Activated CD4-positive, alpha-beta T cell treated with anti-CD3 and anti-CD28 coated beads, Interleukin-2, amount 10 ng/mL, durations not matched to agents 7 days and 5 days (primary cell): ENCODE measurements at regions not wholly inside any gene's neighbourhood (a gene's known extent, or its start where the extent isn't known, plus 50 kb on each side); places are given as distances from the start of the nearest gene placed in this dataset.

Source experiments
- CTCF ChIA-PET: fragments of 350-600 bp; sonication (Branson Sonifier 250); formaldehyde crosslinking; loops from one replicate; lab custom pipeline; 2021; ENCODE audit warnings: antibody characterized with exemption; lab: Charles Lee
- POLR2A ChIA-PET: fragments of 350-600 bp; sonication (Branson Sonifier 250); formaldehyde crosslinking; loops from one replicate; lab custom pipeline; 2021; ENCODE audit warnings: antibody characterized with exemption; lab: Charles Lee
- DNase-seq: peaks from one replicate; pipeline ENCODE4 v3.0.0-alpha.2; 2020
- H3K27ac Mint-ChIP-seq: one replicate; pipeline ENCODE4 v1.8.0; 2021; ENCODE audit warnings: mild to moderate bottlenecking, moderate library complexity, mixed read lengths
- H3K27me3 Mint-ChIP-seq: one replicate; pipeline ENCODE4 v1.8.0; 2021; ENCODE audit warnings: mixed read lengths
- H3K36me3 Mint-ChIP-seq: one replicate; pipeline ENCODE4 v1.8.0; 2021; ENCODE audit warnings: low read depth, mixed read lengths
- H3K4me1 Mint-ChIP-seq: one replicate; pipeline ENCODE4 v1.8.0; 2021; ENCODE audit warnings: mixed read lengths
- H3K4me3 Mint-ChIP-seq: one replicate; pipeline ENCODE4 v1.8.0; 2021; ENCODE audit warnings: mild to moderate bottlenecking, moderate library complexity, mixed read lengths
- H3K9me3 Mint-ChIP-seq: one replicate; pipeline ENCODE4 v1.8.0; 2021; ENCODE audit warnings: mixed read lengths

- no peak overlapping the region for H3K27ac Mint-ChIP-seq
- H3K36me3 Mint-ChIP-seq = peaks cover 3% of the 10 kb centered on the region
- ChIA-PET POLR2A (no interaction called here), CTCF (interaction anchor here (1.1 kb wide), 1 partner anchor 8 kb away, joined by 3 read pairs; no protein-coding TSS in a partner anchor)
- peaks cover 8% of the 10 kb centered on the region for H3K27me3 Mint-ChIP-seq
- peaks cover 16% of the 10 kb centered on the region for H3K9me3 Mint-ChIP-seq
- H3K4me3 Mint-ChIP-seq = no peak overlapping the region
- DNase-seq = no peak
- peaks cover 11% of the 10 kb centered on the region for H3K4me1 Mint-ChIP-seq
Measured at GRCh38 chr2:8563814-8564474, 117.9 kb upstream of the ID2 start.

GRCh38 chr2:8564475-8564874 is 117.4 kb upstream of the ID2 start:
- DNase-seq = no peak
- H3K4me1 Mint-ChIP-seq = peaks cover 11% of the 10 kb centered on the region
- peaks cover 5% of the 10 kb centered on the region for H3K27me3 Mint-ChIP-seq
- no peak overlapping the region for H3K27ac Mint-ChIP-seq
- ChIA-PET CTCF (interaction anchor here (1.1 kb wide), 1 partner anchor 8 kb away, joined by 3 read pairs; no protein-coding TSS in a partner anchor), POLR2A (no interaction called here)
- H3K36me3 Mint-ChIP-seq = peaks cover 3% of the 10 kb centered on the region
- H3K9me3 Mint-ChIP-seq = peaks cover 14% of the 10 kb centered on the region
- H3K4me3 Mint-ChIP-seq = no peak overlapping the region

GRCh38 chr2:8565399-8566154 is 116.3 kb upstream of the ID2 start:
- peaks cover 2% of the 10 kb centered on the region for H3K36me3 Mint-ChIP-seq
- no peak overlapping the region for H3K4me3 Mint-ChIP-seq
- CTCF ChIA-PET = interaction anchor here (0.8 kb wide), 1 partner anchor 19 kb away, joined by 3 read pairs; no protein-coding TSS in a partner anchor
- no peak for DNase-seq
- H3K27me3 Mint-ChIP-seq = peaks cover 4% of the 10 kb centered on the region
- POLR2A ChIA-PET = no interaction called here
- H3K27ac Mint-ChIP-seq = no peak overlapping the region
- H3K9me3 Mint-ChIP-seq = peaks cover 10% of the 10 kb centered on the region
- peaks cover 11% of the 10 kb centered on the region for H3K4me1 Mint-ChIP-seq

- Mint-ChIP-seq H3K4me1 (peaks cover 11% of the 10 kb centered on the region), H3K36me3 (no peaks in the 10 kb centered on the region), H3K27me3 (peaks cover 4% of the 10 kb centered on the region), H3K27ac (peak overlapping the region; percentile 33), H3K4me3 (no peak overlapping the region), H3K9me3 (peaks cover 8% of the 10 kb centered on the region)
- DNase-seq = no peak
- ChIA-PET CTCF (no interaction called here), POLR2A (no interaction called here)
Measured at GRCh38 chr2:8566155-8566670, 115.6 kb upstream of the ID2 start.

GRCh38 chr2:8566774-8567468 is 114.9 kb upstream of the ID2 start:
- H3K27ac Mint-ChIP-seq = peak overlapping the region; percentile 33
- DNase-seq = no peak
- no peak overlapping the region for H3K4me3 Mint-ChIP-seq
- ChIA-PET POLR2A (no interaction called here), CTCF (interaction anchor here (1.0 to 1.5 kb wide), 2 partner anchors 20 to 74 kb away, joined by 3 read pairs; no protein-coding TSS in a partner anchor)
- no peaks in the 10 kb centered on the region for H3K36me3 Mint-ChIP-seq
- peaks cover 11% of the 10 kb centered on the region for H3K4me1 Mint-ChIP-seq
- H3K27me3 Mint-ChIP-seq = peaks cover 4% of the 10 kb centered on the region
- peaks cover 8% of the 10 kb centered on the region for H3K9me3 Mint-ChIP-seq

- H3K4me3 Mint-ChIP-seq = no peak overlapping the region
- CTCF ChIA-PET = interaction anchor here (1.0 to 1.5 kb wide), 2 partner anchors 20 to 73 kb away, joined by 3 read pairs; no protein-coding TSS in a partner anchor
Measured at GRCh38 chr2:8567469-8568260, 114.2 kb upstream of the ID2 start.

GRCh38 chr2:8568543-8569302 is 113.1 kb upstream of the ID2 start:
- POLR2A ChIA-PET = interaction anchor here (0.6 kb wide), 1 partner anchor 1229 kb away, joined by 3 read pairs; no protein-coding TSS in a partner anchor
- no peaks in the 10 kb centered on the region for H3K9me3 Mint-ChIP-seq
- no peak overlapping the region for H3K4me3 Mint-ChIP-seq
- DNase-seq = no peak
- CTCF ChIA-PET = interaction anchor here (0.8 kb wide), 1 partner anchor 18 kb away, joined by 3 read pairs; no protein-coding TSS in a partner anchor
- H3K27ac Mint-ChIP-seq = no peak overlapping the region
- H3K27me3 Mint-ChIP-seq = peaks cover 1% of the 10 kb centered on the region
- peaks cover 7% of the 10 kb centered on the region for H3K4me1 Mint-ChIP-seq
- no peaks in the 10 kb centered on the region for H3K36me3 Mint-ChIP-seq

More at GRCh38 chr2:8567469-8568260, 114.2 kb upstream of the ID2 start:
- POLR2A ChIA-PET = no interaction called here
- Mint-ChIP-seq H3K9me3 (peaks cover 3% of the 10 kb centered on the region), H3K27ac (no peak overlapping the region), H3K4me1 (peaks cover 11% of the 10 kb centered on the region), H3K27me3 (peaks cover 1% of the 10 kb centered on the region), H3K36me3 (no peaks in the 10 kb centered on the region)
- DNase-seq = no peak

GRCh38 chr2:8569332-8569930 is 112.4 kb upstream of the ID2 start:
- no peak for DNase-seq
- no peaks in the 10 kb centered on the region for H3K9me3 Mint-ChIP-seq
- no peaks in the 10 kb centered on the region for H3K36me3 Mint-ChIP-seq
- H3K27ac Mint-ChIP-seq = no peak overlapping the region
- H3K4me3 Mint-ChIP-seq = no peak overlapping the region
- peaks cover 2% of the 10 kb centered on the region for H3K4me1 Mint-ChIP-seq
- peaks cover 1% of the 10 kb centered on the region for H3K27me3 Mint-ChIP-seq
- ChIA-PET CTCF (interaction anchor here (0.8 kb wide), 1 partner anchor 18 kb away, joined by 3 read pairs; no protein-coding TSS in a partner anchor), POLR2A (interaction anchor here (0.6 kb wide), 1 partner anchor 1229 kb away, joined by 3 read pairs; no protein-coding TSS in a partner anchor)

- Mint-ChIP-seq H3K4me3 (no peak overlapping the region), H3K9me3 (no peaks in the 10 kb centered on the region), H3K4me1 (peaks cover 14% of the 10 kb centered on the region), H3K36me3 (no peaks in the 10 kb centered on the region), H3K27ac (no peak overlapping the region), H3K27me3 (peaks cover 1% of the 10 kb centered on the region)
- POLR2A ChIA-PET = no interaction called here
- no peak for DNase-seq
- CTCF ChIA-PET = interaction anchor here (0.7 kb wide), 1 partner anchor 10 kb away, joined by 3 read pairs; no protein-coding TSS in a partner anchor
Measured at GRCh38 chr2:8570637-8571036, 111.2 kb upstream of the ID2 start.

- ChIA-PET POLR2A (no interaction called here), CTCF (interaction anchor here (0.9 kb wide), 1 partner anchor 12 kb away, joined by 3 read pairs; no protein-coding TSS in a partner anchor)
- no peaks in the 10 kb centered on the region for H3K36me3 Mint-ChIP-seq
- H3K27me3 Mint-ChIP-seq = no peaks in the 10 kb centered on the region
- no peaks in the 10 kb centered on the region for H3K9me3 Mint-ChIP-seq
- no peak overlapping the region for H3K27ac Mint-ChIP-seq
- no peak for DNase-seq
- H3K4me3 Mint-ChIP-seq = no peak overlapping the region
- H3K4me1 Mint-ChIP-seq = peaks cover 21% of the 10 kb centered on the region
Measured at GRCh38 chr2:8571301-8571791, 110.5 kb upstream of the ID2 start.
